ENCODE measurements at regions not wholly inside any gene's neighbourhood (a gene's known extent, or its start where the extent isn't known, plus 50 kb on each side); places are given as distances from the start of the nearest gene placed in this dataset.

DNA sequence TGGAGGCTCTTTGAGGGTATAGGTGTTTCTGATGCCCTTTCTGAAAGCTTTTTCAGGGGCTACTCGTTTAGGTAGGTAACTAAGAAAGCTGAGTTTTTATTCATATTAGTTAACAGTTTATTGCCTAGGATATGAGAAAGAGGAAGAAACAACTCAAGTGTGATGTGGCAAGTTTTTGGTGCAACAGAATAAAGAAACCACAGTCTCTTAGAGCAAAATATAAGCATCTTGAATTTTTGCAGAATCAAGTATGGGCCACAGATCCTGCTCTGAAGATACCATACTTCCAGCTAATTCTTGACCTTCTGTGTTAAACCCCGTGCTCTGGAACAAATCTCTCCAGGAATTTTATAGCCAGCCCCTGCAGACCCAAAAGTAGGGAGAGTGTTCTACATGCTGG lies 147.7 kb upstream of the SLC1A4 start:
- CTCF ChIA-PET, result interaction anchor here (0.8 to 2.2 kb wide), 6 partner anchors 10 to 195 kb away, joined by 3 to 6 read pairs (median 5); no protein-coding TSS in a partner anchor

DNA sequence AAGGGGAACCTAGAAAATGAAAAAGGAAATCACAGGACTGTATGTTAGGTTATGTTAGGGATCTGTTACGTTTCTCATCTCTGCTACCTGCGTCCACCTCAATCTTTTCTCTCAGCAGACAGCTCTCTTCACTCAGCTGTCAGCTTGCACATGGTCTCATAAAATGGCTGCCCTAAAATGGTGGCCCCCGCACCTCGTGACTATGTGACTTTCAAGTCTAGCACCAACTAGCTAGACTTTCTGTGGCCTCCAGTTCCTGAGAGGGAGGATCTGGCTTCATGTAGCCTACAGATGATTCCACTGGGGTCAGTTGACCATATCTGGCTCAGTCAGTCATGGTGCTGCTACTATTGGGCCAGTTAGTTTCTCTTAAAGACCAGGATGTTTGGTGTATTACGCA lies 147.2 kb upstream of the SLC1A4 start:
- no peak for DNase-seq
- Mint-ChIP-seq H3K4me3 (no peak overlapping the region), H3K27ac (no peak overlapping the region), H3K36me3 (no peaks in the 10 kb centered on the region), H3K9me3 (no peaks in the 10 kb centered on the region), H3K27me3 (peaks cover 15% of the 10 kb centered on the region), H3K4me1 (peaks cover 7% of the 10 kb centered on the region)
- CTCF ChIA-PET, result interaction anchor here (0.7 to 1.8 kb wide), 5 partner anchors 10 to 196 kb away, joined by 3 to 6 read pairs (median 5); no protein-coding TSS in a partner anchor

More for the DNA sequence above, 147.7 kb upstream of the SLC1A4 start:
- H3K4me1 Mint-ChIP-seq, result peaks cover 7% of the 10 kb centered on the region
- no peak overlapping the region for H3K4me3 Mint-ChIP-seq
- peaks cover 15% of the 10 kb centered on the region for H3K27me3 Mint-ChIP-seq
- no peaks in the 10 kb centered on the region for H3K9me3 Mint-ChIP-seq
- no peaks in the 10 kb centered on the region for H3K36me3 Mint-ChIP-seq
- no peak for DNase-seq
- H3K27ac Mint-ChIP-seq, result no peak overlapping the region

DNA sequence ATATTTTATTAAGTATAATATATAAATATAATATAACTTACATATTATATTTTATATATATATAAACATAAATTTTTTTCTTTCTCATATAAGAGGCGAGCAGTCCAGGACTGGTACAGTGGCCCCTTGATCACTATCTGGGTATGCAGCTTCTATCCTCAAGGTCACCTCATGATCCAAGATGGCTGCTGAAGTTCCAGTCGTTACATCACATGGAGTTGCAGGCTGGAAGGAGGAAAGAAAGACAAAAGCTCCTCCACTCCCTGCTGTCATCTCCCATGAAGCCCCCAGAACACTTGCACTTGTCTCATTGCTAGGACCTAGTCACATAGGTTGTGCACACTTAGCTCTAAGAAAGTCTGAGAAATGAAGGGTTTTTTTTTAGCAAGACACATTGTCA lies 145.1 kb upstream of the SLC1A4 start:
- H3K36me3 Mint-ChIP-seq, result no peaks in the 10 kb centered on the region
- peaks cover 7% of the 10 kb centered on the region for H3K4me1 Mint-ChIP-seq
- peaks cover 19% of the 10 kb centered on the region for H3K27me3 Mint-ChIP-seq
- H3K9me3 Mint-ChIP-seq, result no peaks in the 10 kb centered on the region
- CTCF ChIA-PET, result no interaction called here
- H3K27ac Mint-ChIP-seq, result no peak overlapping the region
- no peak overlapping the region for H3K4me3 Mint-ChIP-seq
- DNase-seq, result no peak

DNA sequence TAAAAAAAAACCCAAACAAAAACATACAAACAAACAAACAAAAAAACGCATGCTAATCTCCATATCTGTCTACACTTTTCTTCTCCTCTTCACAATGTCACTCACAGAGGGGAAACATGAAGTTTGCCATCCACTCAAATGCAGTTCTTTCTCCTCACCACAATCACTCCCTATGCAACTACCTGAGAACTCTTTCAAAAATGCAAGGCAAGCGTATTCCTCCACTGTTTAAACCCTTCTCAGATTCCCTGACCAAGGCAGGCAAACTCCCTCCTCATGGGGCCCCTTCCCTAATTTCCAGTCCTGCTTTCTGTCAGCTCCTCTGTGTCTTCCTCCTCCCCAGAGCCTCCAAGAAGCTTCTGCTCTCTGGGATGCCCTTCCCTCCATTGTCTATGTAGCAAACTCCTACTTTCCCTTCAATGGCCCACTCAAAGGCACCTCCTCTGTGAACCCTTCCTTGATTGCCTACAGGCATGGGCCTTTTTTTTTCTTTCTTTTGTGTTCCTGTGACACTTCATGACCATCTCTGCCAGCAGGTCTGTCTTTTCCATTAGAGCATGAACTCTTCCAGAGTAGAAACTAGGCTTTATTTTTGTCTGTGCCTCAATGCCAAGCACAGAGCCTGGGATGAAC lies 143.8 kb upstream of the SLC1A4 start:
- Mint-ChIP-seq H3K27me3 (peaks cover 19% of the 10 kb centered on the region), H3K27ac (no peak overlapping the region), H3K4me3 (no peak overlapping the region), H3K36me3 (no peaks in the 10 kb centered on the region), H3K9me3 (no peaks in the 10 kb centered on the region), H3K4me1 (no peaks in the 10 kb centered on the region)
- CTCF ChIA-PET, result no interaction called here
- DNase-seq, result no peak

DNA sequence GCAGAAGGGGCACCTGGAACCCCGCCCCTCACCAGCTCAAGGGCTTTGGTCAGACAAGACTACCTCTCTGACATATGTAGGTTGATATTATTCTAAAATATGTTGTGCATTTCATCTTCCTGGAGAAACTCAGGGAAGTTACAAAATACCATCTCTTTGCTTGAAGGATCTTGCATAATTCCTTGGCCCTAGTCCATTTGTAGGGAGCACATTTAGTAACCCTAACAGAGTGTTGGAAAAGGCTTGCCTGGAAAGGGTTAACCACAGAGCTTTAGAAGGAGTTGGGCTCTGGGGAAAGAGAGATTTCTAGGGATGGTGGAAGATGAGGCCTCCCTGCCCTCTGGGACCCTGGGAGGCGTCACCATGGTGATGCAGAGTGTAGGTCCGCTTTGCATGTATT lies 143.0 kb upstream of the SLC1A4 start:
- Mint-ChIP-seq H3K27ac (no peak overlapping the region), H3K27me3 (peaks cover 19% of the 10 kb centered on the region), H3K4me1 (peaks cover 3% of the 10 kb centered on the region), H3K4me3 (no peak overlapping the region), H3K9me3 (no peaks in the 10 kb centered on the region), H3K36me3 (no peaks in the 10 kb centered on the region)
- CTCF ChIA-PET, result no interaction called here
- no peak for DNase-seq

DNA sequence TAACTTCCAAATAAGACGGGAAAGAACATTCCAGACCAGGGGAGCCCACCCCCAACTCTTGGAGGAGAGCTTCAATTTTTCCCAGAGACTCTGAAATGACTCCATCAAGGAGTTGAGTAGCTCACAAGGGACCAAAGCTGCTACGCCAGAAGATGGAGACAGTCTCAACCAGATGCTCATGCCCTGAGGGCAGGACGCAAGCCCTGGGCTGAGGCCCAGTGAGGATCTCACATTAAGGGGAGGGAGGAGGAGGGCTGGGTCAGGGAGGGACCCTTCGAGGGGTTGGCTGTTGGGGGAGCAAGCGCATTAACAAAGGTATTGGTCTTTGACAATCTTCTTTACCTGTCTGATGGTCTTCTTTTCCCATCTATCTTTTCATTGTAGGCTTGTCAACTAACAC lies 141.3 kb upstream of the SLC1A4 start:
- CTCF ChIA-PET, result interaction anchor here (1.4 to 2.0 kb wide), 4 partner anchors 8 to 16 kb away, joined by 4 to 7 read pairs (median 5); no protein-coding TSS in a partner anchor
- H3K27ac Mint-ChIP-seq, result no peak overlapping the region
- peaks cover 19% of the 10 kb centered on the region for H3K27me3 Mint-ChIP-seq
- peaks cover 3% of the 10 kb centered on the region for H3K4me1 Mint-ChIP-seq
- no peak overlapping the region for H3K4me3 Mint-ChIP-seq
- no peaks in the 10 kb centered on the region for H3K9me3 Mint-ChIP-seq
- DNase-seq, result no peak
- no peaks in the 10 kb centered on the region for H3K36me3 Mint-ChIP-seq

DNA sequence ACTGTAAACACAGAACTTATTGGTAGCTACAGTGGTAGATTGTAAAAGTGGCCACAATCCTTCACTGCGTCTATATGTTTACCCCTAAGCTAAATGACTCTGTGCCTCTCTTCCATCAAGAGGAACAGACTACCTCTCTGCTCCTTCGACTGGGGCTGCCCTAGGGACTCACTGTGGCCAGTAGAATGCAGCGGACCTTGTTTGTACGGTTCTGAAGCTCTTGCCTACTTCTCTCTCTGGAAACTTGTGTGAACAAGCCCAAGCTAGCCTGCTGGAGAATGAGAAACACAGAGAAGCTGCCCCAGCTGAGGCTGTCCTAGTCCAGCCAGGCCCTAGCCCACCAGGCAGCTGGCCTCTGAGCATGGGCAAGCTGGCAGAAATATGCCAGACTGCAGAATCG lies 140.8 kb upstream of the SLC1A4 start:
- Mint-ChIP-seq H3K27ac (no peak overlapping the region), H3K27me3 (peaks cover 19% of the 10 kb centered on the region), H3K9me3 (no peaks in the 10 kb centered on the region), H3K4me3 (no peak overlapping the region), H3K4me1 (peaks cover 6% of the 10 kb centered on the region), H3K36me3 (no peaks in the 10 kb centered on the region)
- DNase-seq, result no peak
- CTCF ChIA-PET, result interaction anchor here (1.4 to 2.0 kb wide), 4 partner anchors 9 to 17 kb away, joined by 4 to 7 read pairs (median 5); no protein-coding TSS in a partner anchor

DNA sequence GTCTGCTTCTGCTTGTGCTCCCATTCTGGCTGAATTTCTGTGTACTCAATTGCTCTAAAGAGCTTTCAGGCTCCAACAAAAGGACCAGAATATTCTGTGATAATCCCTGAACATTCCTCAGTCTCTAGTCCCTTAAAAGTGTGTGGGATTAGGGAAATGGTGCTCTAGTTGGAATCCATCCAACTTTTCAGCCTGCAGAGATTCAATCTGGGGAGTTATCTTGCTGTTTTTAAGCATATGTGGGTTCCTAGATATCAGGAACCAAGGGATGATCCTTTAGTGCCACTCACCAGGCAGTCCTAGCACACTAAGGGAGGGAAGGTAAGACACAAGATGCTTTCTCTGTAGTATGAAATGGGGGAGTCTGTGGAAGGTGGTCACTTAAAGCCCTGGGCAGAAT lies 140.3 kb upstream of the SLC1A4 start:
- no peak overlapping the region for H3K27ac Mint-ChIP-seq
- CTCF ChIA-PET, result interaction anchor here (1.4 to 2.0 kb wide), 4 partner anchors 9 to 17 kb away, joined by 4 to 7 read pairs (median 5); no protein-coding TSS in a partner anchor

DNA sequence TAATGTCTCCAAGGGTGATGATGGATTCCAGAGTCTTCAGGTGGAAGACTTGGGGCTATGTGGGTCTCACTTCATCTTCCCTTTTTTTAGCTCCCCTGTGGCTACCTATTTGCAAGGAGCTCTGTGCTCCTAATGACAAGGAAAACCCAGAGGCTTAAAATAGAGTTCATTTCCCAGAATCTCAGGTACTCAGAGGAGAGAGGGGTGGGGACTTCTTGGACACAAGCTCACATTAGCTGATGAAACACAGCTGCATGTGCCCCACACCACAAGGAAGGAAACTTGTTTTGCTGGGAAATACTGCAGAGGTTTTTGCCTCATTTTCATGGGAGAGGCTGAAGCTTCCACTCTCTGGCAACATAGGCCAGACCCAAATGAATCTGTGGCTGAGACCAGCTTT lies 138.6 kb upstream of the SLC1A4 start:
- CTCF ChIA-PET, result interaction anchor here (0.6 to 1.1 kb wide), 3 partner anchors 17 to 361 kb away, joined by 3 to 5 read pairs (median 4); no protein-coding TSS in a partner anchor
- Mint-ChIP-seq H3K27ac (no peak overlapping the region), H3K36me3 (no peaks in the 10 kb centered on the region), H3K4me1 (peaks cover 21% of the 10 kb centered on the region), H3K9me3 (no peaks in the 10 kb centered on the region), H3K27me3 (peaks cover 18% of the 10 kb centered on the region), H3K4me3 (no peak overlapping the region)
- no peak for DNase-seq

More for the DNA sequence above, 140.3 kb upstream of the SLC1A4 start:
- peaks cover 11% of the 10 kb centered on the region for H3K4me1 Mint-ChIP-seq
- no peak for DNase-seq
- peaks cover 19% of the 10 kb centered on the region for H3K27me3 Mint-ChIP-seq
- no peak overlapping the region for H3K4me3 Mint-ChIP-seq
- no peaks in the 10 kb centered on the region for H3K36me3 Mint-ChIP-seq
- H3K9me3 Mint-ChIP-seq, result no peaks in the 10 kb centered on the region

DNA sequence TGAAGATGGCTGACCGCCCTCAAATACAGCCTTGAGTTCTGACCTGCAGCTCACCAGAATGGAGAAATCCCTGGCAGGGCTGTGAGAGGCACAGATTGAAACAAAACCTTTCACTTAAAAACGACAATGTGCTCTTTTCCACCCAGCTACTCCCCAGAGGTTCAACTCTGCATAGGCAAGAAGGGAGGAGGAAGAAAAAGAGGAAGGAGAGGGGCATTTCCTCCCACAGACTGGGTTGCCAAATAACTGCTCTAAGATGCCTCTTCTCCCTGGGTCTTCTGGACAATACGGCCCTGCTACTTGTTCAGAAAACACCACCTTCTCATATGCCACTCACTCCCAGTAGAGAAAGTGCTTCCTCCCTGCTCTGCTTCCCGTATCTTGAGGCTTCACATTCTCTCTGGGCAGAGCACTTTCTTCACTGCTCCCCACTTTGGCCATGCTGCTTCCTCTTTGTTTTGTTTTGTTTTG lies 136.4 kb upstream of the SLC1A4 start:
- no peak overlapping the region for H3K4me3 Mint-ChIP-seq
- no peak overlapping the region for H3K27ac Mint-ChIP-seq
- H3K9me3 Mint-ChIP-seq, result no peaks in the 10 kb centered on the region
- peaks cover 21% of the 10 kb centered on the region for H3K4me1 Mint-ChIP-seq
- CTCF ChIA-PET, result interaction anchor here (0.9 to 1.5 kb wide), 2 partner anchors 11 to 199 kb away, joined by 3 to 4 read pairs; partner anchors contain the start of gene SERTAD2
- DNase-seq, result no peak
- peaks cover 12% of the 10 kb centered on the region for H3K27me3 Mint-ChIP-seq
- no peaks in the 10 kb centered on the region for H3K36me3 Mint-ChIP-seq

DNA sequence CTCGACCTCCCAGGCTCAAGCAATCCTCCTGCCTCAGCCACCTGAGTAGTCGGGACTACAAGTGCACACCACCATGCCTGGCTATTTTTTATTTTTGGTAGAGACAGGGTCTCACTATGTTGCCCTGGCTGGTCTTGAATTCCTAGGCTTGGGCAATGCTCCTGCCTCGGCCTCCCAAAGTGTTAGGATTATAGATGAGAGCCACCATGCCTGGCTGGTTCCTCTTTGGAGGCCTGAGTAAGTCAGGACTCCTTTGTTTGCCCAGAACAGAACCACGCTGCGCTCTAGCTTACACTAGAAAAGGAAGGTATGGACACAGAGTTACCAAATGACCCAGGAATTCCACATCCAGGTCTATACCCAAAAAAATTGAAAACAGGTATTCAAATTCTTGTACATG lies 135.9 kb upstream of the SLC1A4 start:
- Mint-ChIP-seq H3K4me3 (no peak overlapping the region), H3K36me3 (no peaks in the 10 kb centered on the region), H3K9me3 (no peaks in the 10 kb centered on the region), H3K27ac (no peak overlapping the region), H3K27me3 (peaks cover 15% of the 10 kb centered on the region), H3K4me1 (peaks cover 21% of the 10 kb centered on the region)
- CTCF ChIA-PET, result interaction anchor here (0.9 kb wide), 1 partner anchor 11 kb away, joined by 3 read pairs; no protein-coding TSS in a partner anchor
- no peak for DNase-seq

DNA sequence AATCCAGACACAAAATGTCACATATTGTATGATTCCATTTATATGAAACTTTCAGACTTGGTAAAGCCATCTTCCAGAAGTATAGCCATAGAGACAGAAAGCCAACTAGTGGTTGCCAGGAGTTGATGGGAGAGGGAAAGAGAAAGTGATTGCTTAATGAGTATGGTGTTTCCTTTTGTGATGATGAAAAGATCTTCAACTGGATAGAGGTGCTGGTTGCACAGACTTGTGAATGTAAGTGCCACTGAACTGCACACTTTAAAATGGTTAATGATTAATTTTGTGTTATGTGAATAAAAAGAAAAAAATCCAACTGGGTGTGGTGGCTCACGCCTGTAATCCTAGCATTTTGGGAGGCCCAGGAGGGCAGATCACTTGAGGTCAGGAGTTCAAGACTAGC lies 135.3 kb upstream of the SLC1A4 start:
- peaks cover 22% of the 10 kb centered on the region for H3K4me1 Mint-ChIP-seq
- CTCF ChIA-PET, result interaction anchor here (0.9 kb wide), 1 partner anchor 12 kb away, joined by 3 read pairs; no protein-coding TSS in a partner anchor
- DNase-seq, result no peak
- no peaks in the 10 kb centered on the region for H3K9me3 Mint-ChIP-seq
- H3K4me3 Mint-ChIP-seq, result no peak overlapping the region
- no peak overlapping the region for H3K27ac Mint-ChIP-seq
- peaks cover 21% of the 10 kb centered on the region for H3K27me3 Mint-ChIP-seq
- no peaks in the 10 kb centered on the region for H3K36me3 Mint-ChIP-seq

DNA sequence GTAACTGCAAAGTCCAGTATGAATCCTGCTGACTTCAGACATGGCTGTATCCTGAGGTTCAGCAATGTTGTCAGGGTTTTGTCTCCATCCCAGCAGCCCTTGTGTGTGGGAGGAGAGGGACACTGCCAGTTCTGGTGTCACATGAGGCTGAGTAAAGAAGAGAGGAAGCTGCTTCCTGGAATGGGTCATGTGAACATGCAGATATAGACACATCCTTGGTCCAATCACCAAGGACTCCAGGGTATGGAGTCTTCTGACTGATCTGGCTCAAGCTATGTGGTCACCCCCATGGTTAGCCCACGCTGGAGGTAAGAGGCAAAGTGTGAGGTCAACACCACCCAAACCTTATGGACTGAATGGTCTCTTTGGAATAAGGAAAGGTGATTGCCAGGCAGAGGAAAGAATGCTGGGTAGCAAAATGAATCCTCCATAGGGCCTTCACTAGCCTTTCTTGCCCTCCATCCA lies 134.4 kb upstream of the SLC1A4 start:
- no peaks in the 10 kb centered on the region for H3K9me3 Mint-ChIP-seq
- H3K4me1 Mint-ChIP-seq, result peaks cover 24% of the 10 kb centered on the region
- H3K27ac Mint-ChIP-seq, result no peak overlapping the region
- H3K36me3 Mint-ChIP-seq, result no peaks in the 10 kb centered on the region
- DNase-seq, result no peak
- H3K4me3 Mint-ChIP-seq, result no peak overlapping the region
- H3K27me3 Mint-ChIP-seq, result peaks cover 27% of the 10 kb centered on the region
- CTCF ChIA-PET, result interaction anchor here (0.6 to 1.1 kb wide), 3 partner anchors 22 to 217 kb away, joined by 3 to 4 read pairs (median 3); no protein-coding TSS in a partner anchor

DNA sequence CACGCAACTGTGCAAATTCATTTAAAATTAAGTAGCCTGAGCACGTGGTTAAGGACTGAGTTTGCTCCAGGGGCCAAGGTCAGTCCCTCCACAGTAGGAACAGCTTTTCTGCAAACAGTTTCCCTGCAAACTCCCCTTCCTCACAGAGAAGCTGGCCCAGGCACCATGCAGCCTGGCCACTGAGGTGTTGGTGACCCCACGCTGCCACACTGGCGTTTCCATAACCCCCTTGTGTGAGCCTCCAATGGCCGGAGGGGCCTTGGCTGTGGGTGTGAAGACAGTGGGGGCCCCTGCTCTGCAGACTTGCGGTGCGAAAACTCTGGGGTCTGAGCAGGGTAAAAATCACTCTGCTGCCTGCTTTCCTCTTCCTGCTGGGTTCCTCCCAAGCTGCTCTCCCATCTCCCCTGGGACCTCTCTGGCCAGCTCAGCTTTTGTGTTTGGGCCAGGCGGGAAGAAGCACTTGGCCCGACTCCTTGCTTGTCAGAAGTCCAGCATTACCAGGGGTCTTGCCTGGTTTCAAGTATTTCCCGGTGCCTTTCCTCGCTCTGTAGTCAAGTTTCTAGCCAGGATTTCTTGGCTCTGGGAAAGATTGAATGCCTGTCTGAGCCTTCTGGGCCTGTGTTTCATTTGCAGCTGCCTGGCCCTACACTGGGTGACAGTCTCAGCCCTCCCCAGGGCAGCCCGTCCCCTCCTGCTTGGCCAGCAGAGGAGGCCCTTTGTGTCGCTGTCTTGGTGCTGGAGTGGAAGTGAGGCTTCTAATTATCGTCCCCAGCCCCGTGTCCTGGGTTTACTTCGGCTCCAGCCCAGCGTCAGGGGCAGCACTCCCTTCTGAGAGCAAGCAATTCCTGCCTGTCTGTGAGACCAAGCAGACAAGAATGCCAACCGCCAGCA lies 131.4 kb upstream of the SLC1A4 start:
- no peak for DNase-seq
- Mint-ChIP-seq H3K27me3 (peaks cover 27% of the 10 kb centered on the region), H3K4me3 (no peak overlapping the region), H3K4me1 (peaks cover 22% of the 10 kb centered on the region), H3K27ac (no peak overlapping the region), H3K36me3 (no peaks in the 10 kb centered on the region), H3K9me3 (no peaks in the 10 kb centered on the region)
- CTCF ChIA-PET, result interaction anchor here (1.0 to 2.3 kb wide), 4 partner anchors 10 to 335 kb away, joined by 3 to 8 read pairs (median 6); no protein-coding TSS in a partner anchor
